HG02884 (cell line): ENCODE measurements at regions not wholly inside any gene's neighbourhood (a gene's known extent, or its start where the extent isn't known, plus 50 kb on each side); places are given as distances from the start of the nearest gene placed in this dataset.

ENCODE experiments used
- ATAC-seq: cut with Tn5 transposase; IDR thresholded peaks from one replicate; pipeline ENCODE4 v1.9.1; 2021; ENCODE audit warnings: mild to moderate bottlenecking, moderate library complexity; ENCODE audit not compliant: unreplicated experiment

DNA sequence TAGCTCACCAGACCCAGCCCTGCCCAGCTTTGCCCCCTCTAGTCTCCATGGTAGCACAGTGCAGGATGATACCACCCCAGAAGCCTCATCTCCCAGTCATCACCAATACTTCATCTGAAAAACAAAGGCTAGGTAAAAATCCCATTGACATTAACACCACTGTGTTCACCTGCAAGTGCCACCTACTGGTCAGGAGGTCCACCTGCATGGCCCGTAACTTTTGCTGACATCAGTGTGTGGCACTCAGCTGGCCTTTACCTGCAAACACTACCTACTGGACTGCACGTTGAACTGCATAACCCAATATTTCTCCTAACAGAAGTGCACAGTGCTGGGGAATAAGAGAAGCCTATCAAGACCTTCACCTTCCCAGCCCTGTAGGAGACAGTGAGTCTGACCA, 234.7 kb upstream of the ADGRB3 start:
- ATAC-seq: no peak

DNA sequence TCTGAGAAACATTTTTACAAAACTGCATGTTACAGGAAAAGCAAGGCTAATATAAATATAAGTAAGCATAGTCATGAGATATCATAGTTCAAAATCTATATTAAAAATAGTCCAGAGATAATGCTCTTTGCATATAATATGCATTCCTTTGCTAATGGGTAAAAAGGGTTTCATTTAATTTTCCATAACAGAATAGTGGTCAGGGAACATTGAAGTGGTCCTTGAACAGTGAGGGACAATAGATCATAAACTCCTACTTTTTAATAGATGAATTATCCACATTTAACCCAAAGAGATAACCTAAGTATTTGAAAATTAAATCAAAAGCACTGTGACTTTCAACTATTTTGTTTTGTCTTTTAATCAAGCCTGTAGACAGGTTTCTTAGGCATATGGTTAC, 243.1 kb upstream of the ADGRB3 start:
- ATAC-seq: no peak

DNA sequence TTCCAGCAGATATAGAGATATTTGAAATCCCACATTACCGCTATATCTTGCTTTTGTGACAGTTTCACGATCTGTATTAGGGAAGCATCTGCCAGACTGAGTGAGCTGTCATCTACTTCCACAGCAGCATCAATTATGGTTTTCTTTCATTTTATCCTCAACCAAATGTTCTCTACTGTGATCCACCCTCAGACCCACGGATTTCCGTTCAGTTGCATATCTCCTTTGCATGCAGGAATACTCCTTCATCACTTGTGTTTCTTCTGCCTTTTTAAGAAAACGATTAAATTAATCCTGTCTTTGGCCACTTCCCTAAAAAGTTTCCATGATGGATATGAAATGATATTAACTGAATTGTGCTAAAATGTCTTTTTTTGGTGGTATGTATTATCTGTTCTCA, 262.1 kb upstream of the ADGRB3 start:
- ATAC-seq: no peak

DNA sequence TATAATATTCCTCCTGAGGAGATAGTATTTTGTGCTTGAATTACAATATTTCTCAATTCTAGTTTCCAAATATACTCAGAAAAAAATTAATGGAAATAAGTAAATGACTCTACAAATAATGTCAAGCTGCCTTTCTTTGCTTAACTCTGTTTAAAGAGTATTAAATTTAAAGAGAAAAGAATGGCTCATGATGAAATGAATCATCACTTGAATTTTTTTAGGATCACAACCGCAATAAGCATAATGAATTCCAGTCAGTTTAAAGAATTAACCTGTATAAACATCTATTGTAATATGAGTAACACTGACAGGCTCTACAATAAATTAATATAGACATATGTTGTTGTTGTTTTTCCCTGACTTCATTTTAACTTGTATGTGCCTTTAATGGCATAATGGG, 266.2 kb upstream of the ADGRB3 start:
- ATAC-seq: no peak

DNA sequence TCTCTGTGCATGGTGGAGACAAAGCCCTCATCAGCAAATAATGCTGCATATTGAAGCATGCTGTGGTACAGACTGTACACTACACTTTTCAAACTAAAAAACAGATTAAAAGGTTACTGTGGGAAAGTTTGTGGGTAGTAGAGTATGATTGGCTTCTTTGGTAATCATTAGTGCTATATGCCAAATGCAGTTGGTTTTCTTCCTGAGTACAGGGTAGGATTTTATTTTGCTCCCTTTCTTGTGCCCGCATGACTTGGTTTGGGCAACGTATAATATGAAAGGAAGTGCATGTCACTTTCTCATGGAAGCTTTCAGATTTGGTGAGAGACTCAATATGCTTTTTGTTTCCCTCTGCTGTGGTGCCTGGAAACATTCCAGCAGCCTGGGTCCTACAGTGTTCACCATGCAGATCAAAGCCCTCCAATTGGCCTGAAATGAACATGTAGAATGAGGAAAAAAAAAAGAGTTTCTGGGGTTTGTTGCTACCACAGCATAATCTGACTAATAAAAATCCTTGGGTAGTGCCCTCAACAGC, 270.7 kb upstream of the ADGRB3 start:
- no peak for ATAC-seq

DNA sequence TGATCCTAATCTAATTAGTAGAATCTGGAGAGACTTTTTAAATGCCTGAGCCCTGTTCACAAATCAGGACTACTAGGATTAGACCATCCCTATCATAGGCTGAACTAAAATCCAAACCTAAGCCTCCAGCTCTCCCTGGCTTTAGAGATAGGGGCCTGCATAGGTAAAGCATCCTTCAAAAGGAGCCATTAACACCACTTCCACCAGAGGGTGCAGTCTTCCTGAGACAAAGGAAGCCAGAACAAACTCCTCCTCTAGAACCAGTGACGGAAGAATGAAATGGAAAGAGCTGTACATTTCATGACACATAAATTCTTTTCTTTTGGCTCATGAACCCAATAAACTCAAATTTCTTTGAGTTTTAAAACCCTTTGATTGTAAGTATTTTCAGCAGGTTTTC, 291.2 kb upstream of the ADGRB3 start:
- peak; percentile 91 for ATAC-seq

DNA sequence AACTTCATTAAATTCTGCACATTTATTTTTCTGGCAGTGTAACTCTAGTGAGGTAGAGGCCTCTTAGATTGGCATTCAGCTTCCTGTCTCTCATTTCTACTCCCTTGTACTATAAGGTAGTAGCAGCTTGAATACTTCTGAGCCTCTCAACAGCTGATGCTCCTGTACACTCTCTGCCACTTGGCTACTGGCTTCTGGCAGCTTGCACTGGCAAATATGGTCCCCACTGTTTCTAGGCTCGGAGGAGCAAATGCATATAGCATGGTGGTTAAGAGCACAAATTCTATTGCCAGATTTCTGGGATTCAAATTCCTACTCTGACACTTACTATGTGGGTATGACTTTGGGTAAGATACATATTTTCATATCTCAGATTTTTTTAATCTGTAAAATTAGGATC, 292.8 kb upstream of the ADGRB3 start:
- ATAC-seq: no peak

DNA sequence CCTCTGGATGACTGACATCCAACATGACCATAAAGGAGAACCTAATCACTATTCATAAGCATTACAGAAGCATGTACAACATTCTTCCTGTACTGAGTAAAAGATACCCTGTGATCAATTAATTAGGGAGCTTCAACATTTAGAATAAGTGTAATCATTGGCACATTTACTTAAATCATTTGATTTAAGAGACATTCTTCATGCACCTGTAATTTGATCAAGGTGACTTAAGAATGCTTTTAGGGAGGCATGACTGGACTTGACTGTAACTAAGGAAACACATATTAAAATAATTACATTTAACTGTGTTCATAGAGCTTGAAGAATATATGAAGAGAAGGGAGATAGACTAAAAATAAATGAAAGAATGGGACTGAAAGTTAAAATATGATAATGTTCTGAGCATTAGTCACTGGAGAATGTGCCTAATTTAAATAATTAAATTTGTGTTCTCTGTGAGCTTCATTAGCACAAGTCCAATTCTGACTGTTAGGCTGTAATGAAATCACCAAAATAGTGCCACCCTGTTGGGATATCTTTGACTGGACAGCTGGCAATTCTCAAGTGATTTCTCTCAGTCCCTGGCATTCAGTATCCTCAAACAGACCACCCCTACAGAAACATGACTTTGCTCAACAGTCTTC, 295.5 kb upstream of the ADGRB3 start:
- no peak for ATAC-seq

DNA sequence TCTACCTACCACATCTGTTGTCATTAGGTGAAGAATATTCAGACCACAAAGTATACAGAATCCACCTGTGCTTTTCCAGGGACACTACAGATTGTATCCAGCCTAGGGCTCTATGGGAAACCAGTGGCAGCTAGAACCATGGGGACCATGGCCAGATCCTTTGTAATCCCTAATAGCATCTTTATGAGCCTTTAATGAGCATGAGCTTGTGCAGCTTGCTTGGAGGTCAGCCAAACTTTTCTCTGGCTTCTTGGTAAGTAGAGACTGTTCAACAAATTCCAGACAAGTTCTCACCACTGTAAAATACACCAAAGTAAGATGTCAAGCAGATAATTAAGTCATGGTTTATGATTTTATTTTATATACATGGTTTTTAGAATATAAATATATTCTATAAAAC, 301.6 kb upstream of the ADGRB3 start:
- ATAC-seq: no peak

DNA sequence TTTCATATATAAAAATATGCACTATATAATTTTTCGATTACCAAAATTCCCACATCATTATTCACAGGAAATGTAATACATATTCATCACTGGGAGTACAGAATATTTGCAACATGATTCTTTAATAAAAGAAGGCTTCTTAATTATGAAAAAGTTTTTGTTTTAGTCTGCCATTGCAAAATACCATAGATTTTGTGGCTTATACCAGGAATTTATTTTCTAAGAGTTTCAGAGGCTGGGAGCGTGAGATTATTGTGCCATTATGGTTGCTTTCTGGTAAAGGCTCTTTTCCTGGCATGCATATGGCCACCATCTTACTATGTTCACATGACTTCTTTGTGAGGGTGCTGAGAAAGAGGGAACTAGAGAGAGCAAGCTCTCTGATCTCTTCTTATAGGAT, 306.9 kb upstream of the ADGRB3 start:
- no peak for ATAC-seq

DNA sequence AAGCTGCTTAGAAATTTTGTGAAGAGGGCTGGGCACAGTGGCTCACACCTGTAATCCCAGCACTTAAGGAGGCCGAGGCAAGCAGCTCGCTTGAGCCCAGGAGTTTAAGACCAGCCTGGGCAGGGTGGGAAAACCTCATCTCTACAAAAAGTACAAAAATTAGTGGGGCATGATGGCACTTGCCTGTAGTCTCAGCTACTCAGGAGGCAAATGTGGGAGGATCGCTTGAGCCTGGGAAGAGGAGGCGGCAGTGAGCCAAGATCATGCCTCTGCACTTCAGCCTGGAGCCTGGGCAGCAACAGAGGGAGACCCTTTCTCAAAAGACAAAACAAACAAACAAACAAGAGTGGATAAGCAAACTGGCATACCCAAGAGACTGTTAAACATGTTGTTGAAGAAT, 308.3 kb upstream of the ADGRB3 start:
- ATAC-seq: no peak

DNA sequence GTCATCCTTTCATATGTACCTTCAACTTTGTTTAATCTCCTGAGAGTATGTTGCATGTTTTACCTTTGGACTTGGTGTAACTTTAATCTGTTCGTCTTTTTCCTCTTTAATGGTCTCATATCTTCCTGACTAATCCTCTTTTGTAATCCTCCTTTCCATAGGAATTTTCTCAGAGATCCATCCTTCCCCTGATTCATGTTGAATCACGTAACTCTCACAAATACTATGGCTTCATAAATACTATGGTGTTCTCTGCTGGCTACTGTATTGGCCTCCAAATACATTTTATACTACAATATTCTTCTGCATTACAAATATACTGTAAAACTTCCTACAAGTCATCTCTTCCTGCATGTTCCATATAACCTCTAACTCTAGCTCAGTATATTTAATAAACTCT, 317.7 kb upstream of the ADGRB3 start:
- no peak for ATAC-seq

DNA sequence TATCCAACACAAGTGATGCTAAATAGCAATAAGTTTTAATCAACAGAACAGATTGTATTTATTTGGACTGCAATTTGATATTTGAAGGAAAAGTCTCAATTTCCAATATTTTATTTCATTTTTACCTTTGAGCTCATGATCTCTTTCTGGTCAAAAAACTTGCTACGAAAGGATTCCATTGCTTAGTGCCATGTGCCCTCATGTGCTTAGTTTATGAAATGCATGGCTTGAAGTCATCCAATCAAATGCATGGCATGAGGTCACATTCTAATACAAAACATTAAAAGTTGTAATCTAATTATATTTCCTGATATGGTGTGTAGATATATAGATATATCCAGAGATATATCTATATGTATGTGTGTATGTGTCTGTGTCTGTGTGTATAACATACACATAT, 321.2 kb upstream of the ADGRB3 start:
- no peak for ATAC-seq

DNA sequence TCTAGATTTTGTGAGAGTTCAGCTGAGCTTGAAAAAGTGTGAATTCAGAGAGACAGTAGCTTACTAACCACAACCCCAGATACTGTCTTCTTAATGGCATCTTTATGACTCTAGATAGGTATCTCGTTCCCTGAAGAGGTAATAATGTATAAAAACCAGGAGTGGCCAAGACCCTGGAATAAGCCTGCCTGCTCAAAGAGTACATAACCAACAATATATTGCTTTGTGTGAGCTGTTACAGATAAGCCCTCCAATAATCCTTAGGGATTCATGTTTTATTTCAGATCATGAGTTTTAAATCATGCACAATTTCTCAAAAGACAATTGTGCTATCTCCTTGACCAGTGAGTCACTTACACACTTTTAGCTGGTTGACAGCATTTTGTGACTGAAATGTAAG, 327.8 kb upstream of the ADGRB3 start:
- no peak for ATAC-seq

DNA sequence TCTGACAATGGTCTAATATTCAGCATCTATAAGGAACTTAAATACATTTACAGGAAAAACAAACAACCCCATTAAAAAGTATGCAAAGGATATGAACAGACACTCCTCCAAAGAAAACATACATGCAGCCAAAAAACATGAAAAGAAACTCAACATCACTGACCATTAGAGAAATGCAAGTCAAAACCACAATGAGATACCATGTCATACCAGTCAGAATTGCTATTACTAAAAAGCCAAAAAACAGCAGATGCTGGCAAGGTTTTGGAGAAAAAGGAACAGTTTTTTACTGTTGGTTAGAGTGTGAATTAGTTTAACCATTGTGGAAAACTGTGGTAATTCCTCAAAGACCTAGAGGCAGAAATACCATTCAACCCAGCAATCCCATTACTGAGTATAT, 339.0 kb upstream of the ADGRB3 start:
- ATAC-seq: no peak

DNA sequence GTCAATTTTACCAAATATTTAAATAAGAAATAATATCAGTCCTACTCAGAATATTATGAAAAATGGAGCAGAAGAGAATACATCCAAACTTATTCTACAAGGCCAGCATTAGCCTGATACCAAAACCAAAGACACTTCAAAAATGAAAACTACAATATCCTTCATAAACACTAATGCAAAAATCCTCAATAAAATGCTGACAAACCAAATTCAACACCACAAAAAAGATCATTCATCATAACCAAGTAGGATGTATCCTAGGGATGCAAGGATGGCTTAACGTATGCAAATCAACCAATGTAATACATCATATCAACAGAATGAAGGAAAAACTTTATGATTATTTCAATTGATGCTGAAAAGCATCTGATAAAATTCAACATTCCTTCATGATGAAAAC, 352.4 kb upstream of the ADGRB3 start:
- no peak for ATAC-seq

DNA sequence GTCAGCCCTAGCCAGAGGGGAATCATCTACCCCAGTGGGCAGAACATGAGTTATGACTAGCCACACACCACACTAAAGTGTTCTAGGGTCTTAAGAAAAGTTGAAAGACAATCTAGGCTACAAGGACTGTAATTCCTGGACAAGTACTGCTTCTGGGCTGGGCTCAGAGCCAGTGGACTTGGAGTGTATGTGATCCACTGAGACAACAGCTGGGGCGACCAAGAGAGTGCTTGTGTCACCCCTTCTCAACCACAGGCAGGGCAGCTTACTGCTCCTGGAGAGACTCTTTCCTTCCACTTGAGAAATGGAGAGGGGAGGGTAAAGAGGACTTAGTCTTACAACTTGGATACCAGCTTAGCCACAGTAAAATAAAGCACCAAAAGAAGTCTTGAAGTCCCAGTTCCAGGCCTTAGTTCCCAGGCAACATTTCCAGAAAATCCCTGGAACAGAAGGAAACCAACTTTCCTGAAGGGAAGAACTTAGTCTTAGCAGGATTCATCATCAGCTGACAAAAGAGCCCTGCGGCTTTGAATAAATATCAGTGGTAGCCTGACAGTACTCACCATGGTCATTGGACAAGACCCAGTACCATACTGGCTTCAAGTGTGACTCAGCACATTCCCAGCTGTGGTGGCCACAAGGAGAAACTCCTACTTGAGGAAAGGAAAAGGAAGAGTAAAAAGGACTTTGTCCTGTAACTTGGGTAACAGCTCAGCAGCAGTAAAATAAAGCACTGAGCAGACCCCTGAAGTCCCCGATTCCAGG, 355.1 kb upstream of the ADGRB3 start:
- no peak for ATAC-seq

DNA sequence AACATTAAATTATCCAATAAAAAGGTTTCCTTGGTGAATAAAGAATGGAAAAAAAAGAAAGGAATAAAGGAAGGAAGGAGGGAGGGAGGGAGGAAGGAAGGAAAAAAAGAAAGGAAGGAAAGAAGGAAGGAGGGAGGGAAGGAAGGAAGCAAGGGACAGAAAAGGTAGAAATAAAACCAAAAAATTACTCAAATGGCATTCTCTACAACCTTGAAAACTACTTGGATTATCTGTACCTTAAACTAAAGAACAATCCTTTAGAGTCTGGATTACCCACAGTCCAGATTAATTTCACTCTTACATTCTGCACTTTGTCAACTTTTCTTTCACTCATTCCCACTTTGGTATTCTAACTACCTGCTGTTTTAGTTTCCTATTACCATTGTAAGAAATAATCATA, 361.8 kb upstream of the ADGRB3 start:
- no peak for ATAC-seq

DNA sequence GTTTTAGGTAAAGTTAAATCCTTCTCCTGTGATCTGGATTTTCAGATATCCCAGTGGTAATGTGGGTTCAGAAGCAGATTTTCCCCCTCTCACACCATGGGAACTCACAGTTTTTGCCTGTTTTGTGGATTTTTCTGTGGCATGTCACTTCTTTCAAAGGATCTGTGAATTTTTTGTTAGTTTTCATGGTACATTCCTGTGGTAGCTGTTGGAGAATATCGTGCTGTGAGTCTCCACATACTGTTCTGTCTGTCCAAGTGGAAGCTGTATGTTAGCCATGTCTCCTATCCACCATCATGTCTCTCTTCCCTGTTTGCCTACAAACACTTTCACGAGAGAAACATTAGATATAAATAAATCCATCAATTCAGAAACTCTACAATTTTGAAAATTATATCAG, 378.7 kb upstream of the ADGRB3 start:
- ATAC-seq: no peak

DNA sequence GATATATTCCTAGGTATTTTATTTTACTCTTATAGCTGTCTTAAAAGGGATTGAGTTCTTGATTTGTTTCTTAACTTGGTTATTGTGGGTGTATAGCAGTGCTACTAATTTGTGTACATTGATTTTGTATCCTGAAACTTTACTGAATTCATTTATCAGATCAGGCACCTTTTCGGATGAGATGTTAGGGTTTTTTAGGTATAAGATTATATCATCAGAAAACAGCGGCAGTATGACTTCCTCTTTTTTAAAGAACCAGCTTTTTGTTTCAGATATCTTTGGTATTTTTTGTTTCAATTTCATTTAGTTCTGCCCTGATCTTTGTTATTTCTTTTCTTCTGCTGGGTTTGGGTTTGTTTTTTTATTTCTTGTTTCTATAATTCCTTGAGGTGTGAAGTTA, 382.4 kb upstream of the ADGRB3 start:
- no peak for ATAC-seq

DNA sequence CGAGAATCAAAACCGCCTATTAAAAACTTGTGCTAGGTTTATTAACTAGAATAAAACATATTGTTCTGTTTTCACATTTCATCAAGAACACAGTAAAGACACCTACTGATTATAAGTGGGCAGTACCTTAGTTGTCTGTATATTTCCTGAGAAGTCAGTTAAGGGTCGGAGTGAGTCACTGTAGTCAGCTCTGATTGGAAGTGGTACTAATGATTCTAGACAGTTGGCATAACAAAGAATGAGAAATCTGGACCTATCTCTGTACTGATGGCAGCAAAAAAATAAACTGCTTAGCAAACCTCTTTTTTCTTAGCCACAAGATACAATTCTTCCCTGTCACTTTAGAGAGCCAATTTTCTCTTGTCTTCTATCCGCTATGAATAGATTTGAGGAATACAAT, 387.3 kb upstream of the ADGRB3 start:
- ATAC-seq: no peak

DNA sequence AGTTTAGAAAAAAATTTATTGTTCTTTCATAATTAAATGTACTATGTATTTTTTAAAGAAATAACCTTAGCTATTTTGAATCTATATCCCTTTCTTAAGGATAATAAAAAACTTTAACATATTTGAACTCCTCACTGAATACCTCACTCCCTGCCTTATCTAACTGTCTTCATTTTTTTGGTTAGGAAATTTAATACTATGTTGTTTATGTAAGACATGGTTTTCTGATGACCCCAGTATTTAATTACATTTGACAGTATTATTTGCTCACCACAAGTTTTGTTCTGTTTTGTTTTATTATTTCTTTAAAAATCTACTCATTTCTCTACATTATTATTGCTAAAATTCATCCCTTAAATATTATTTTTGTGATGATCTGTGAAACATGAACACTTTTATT, 394.4 kb upstream of the ADGRB3 start:
- ATAC-seq: no peak

DNA sequence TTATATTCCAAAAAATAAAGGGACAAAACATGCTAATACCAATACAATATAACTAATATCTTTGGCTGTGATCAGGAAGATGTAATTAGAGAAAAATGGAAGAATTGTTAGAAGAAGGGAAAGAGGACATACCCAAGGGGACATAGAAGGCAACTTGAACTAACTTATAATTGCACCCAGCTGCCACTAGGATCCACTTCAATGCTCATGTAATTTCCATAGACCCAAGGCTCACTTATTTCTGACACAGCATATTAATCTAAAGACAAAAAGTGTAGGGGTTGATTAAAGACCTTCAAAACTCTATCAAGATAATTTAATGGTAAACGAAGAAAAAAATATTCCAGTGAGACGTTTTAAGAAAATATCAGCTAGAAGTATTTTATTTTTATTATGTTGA, 396.0 kb upstream of the ADGRB3 start:
- no peak for ATAC-seq
